ENCODE measurements at regions not wholly inside any gene's neighbourhood (a gene's known extent, or its start where the extent isn't known, plus 50 kb on each side); places are given as distances from the start of the nearest gene placed in this dataset.
"Not testable (repeated sequence)": the region's sequence is repeated elsewhere in the genome, so short reads cannot be mapped to it uniquely, and the experiment has no call there.

GRCh38 chr4:77293426-77293825, 136.4 kb downstream of the CCNG2 start:
- H3K4me1 ChIP-seq (ENCODE audit: control insufficient read depth in 2 of 2, insufficient read depth in 2 of 2, low read length in 2 of 2): no peaks in the 10 kb centered on the region
- Mint-ChIP-seq H3K27me3 (peaks cover 0 to 14% (median 6%) of the 10 kb centered on the region in 5 donors), H3K4me1 (peaks cover 0 to 3% (median 0%) of the 10 kb centered on the region in 7 donors), H3K4me3 (no peak overlapping the region), H3K36me3 (no peaks in the 10 kb centered on the region), H3K9me3 (peaks cover 0 to 17% (median 7%) of the 10 kb centered on the region in 11 donors), H3K27ac (no peak overlapping the region)
- ATAC-seq: no peak
- no peaks in the 10 kb centered on the region for H3K9me3 ChIP-seq (ENCODE audit: control insufficient read depth in 2 of 3, low read length in 3 of 3)
- intact Hi-C loops (cut with micrococcal nuclease): no loop called here
- H3K27me3 ChIP-seq (ENCODE audit: control insufficient read depth in 2 of 2, insufficient read depth in 2 of 2, low read length in 2 of 2): no peaks in the 10 kb centered on the region
- ChIA-PET POLR2A (no interaction called here), CTCF (no interaction called here)
- no peak overlapping the region for H3K4me3 ChIP-seq (ENCODE audit: low read length)
- H3K27ac ChIP-seq (ENCODE audit: low read depth, low read length): no peak overlapping the region
- no peak for DNase-seq
- no peaks in the 10 kb centered on the region for H3K36me3 ChIP-seq (ENCODE audit: control insufficient read depth in 2 of 3, insufficient read depth in 3 of 3, low read length in 3 of 3)

- Mint-ChIP-seq H3K27me3 (peaks cover 0 to 16% (median 16%) of the 10 kb centered on the region in 5 donors), H3K4me3 (peak overlapping the region in 1 of 10 donors; percentile 3), H3K9me3 (peaks cover 0 to 15% (median 2%) of the 10 kb centered on the region in 11 donors), H3K27ac (peak overlapping the region in 1 of 9 donors; percentile 14)
- POLR2A ChIA-PET; ATAC-seq; H3K27ac ChIP-seq (ENCODE audit: low read depth, low read length); H3K4me3 ChIP-seq (ENCODE audit: low read length); H3K27me3 ChIP-seq (ENCODE audit: control insufficient read depth in 2 of 2, insufficient read depth in 2 of 2, low read length in 2 of 2); intact Hi-C loops (cut with micrococcal nuclease); H3K36me3 Mint-ChIP-seq; H3K4me1 Mint-ChIP-seq; CTCF ChIA-PET; H3K9me3 ChIP-seq (ENCODE audit: control insufficient read depth in 2 of 3, low read length in 3 of 3); H3K4me1 ChIP-seq (ENCODE audit: control insufficient read depth in 2 of 2, insufficient read depth in 2 of 2, low read length in 2 of 2); H3K36me3 ChIP-seq (ENCODE audit: control insufficient read depth in 2 of 3, insufficient read depth in 3 of 3, low read length in 3 of 3): not testable (repeated sequence)
- DNase-seq: peak in 1 of 9 donors; percentile 15
Observed at GRCh38 chr4:77300996-77301395, 144.0 kb downstream of the CCNG2 start.

- Mint-ChIP-seq H3K27ac (no peak overlapping the region), H3K36me3 (no peaks in the 10 kb centered on the region), H3K9me3 (peaks cover 0 to 3% (median 0%) of the 10 kb centered on the region in 11 donors), H3K4me1 (no peaks in the 10 kb centered on the region), H3K4me3 (no peak overlapping the region), H3K27me3 (peaks cover 0 to 10% (median 7%) of the 10 kb centered on the region in 5 donors)
- Histone ChIP-seq H3K27me3 (ENCODE audit: control insufficient read depth in 2 of 2, insufficient read depth in 2 of 2, low read length in 2 of 2) (peaks cover 0 to 3% of the 10 kb centered on the region in 2 donors), H3K27ac (ENCODE audit: low read depth, low read length) (no peak overlapping the region), H3K4me3 (ENCODE audit: low read length) (no peak overlapping the region), H3K36me3 (ENCODE audit: control insufficient read depth in 2 of 3, insufficient read depth in 3 of 3, low read length in 3 of 3) (no peaks in the 10 kb centered on the region), H3K4me1 (ENCODE audit: control insufficient read depth in 2 of 2, insufficient read depth in 2 of 2, low read length in 2 of 2) (no peaks in the 10 kb centered on the region), H3K9me3 (ENCODE audit: control insufficient read depth in 2 of 3, low read length in 3 of 3) (no peaks in the 10 kb centered on the region)
- intact Hi-C loops (cut with micrococcal nuclease): loop anchor here in 1 of 2 donors (5.0 kb wide), 1 partner anchor 208 kb away; no protein-coding TSS in a partner anchor
- ChIA-PET POLR2A (no interaction called here), CTCF (no interaction called here)
- ATAC-seq (no peak), DNase-seq (no peak)
Observed at GRCh38 chr4:77305766-77306165, 148.8 kb downstream of the CCNG2 start.

GRCh38 chr4:77306496-77306895, 149.5 kb downstream of the CCNG2 start:
- Mint-ChIP-seq H3K4me1 (no peaks in the 10 kb centered on the region), H3K9me3 (peaks cover 0 to 3% (median 0%) of the 10 kb centered on the region in 11 donors), H3K27me3 (peaks cover 0 to 11% (median 7%) of the 10 kb centered on the region in 5 donors), H3K27ac (no peak overlapping the region), H3K36me3 (no peaks in the 10 kb centered on the region), H3K4me3 (no peak overlapping the region)
- Histone ChIP-seq H3K27me3 (ENCODE audit: control insufficient read depth in 2 of 2, insufficient read depth in 2 of 2, low read length in 2 of 2) (peaks cover 0 to 3% of the 10 kb centered on the region in 2 donors), H3K4me1 (ENCODE audit: control insufficient read depth in 2 of 2, insufficient read depth in 2 of 2, low read length in 2 of 2) (no peaks in the 10 kb centered on the region), H3K27ac (ENCODE audit: low read depth, low read length) (no peak overlapping the region), H3K4me3 (ENCODE audit: low read length) (no peak overlapping the region), H3K9me3 (ENCODE audit: control insufficient read depth in 2 of 3, low read length in 3 of 3) (no peaks in the 10 kb centered on the region), H3K36me3 (ENCODE audit: control insufficient read depth in 2 of 3, insufficient read depth in 3 of 3, low read length in 3 of 3) (no peaks in the 10 kb centered on the region)
- no peak for DNase-seq
- no peak for ATAC-seq
- ChIA-PET CTCF (no interaction called here), POLR2A (no interaction called here)
- intact Hi-C loops (cut with micrococcal nuclease): loop anchor here in 1 of 2 donors (5.0 kb wide), 1 partner anchor 209 kb away; no protein-coding TSS in a partner anchor

- no peaks in the 10 kb centered on the region for H3K36me3 Mint-ChIP-seq
- intact Hi-C loops (cut with micrococcal nuclease): loop anchor here (1.0 to 5.0 kb wide), 3 partner anchors 69 to 214 kb away; no protein-coding TSS in a partner anchor
- H3K27ac Mint-ChIP-seq: no peak overlapping the region
- H3K9me3 Mint-ChIP-seq: peaks cover 0 to 3% (median 0%) of the 10 kb centered on the region in 11 donors
- H3K27ac ChIP-seq (ENCODE audit: low read depth, low read length): no peak overlapping the region
- H3K4me1 Mint-ChIP-seq: no peaks in the 10 kb centered on the region
- no peak overlapping the region for H3K4me3 ChIP-seq (ENCODE audit: low read length)
- H3K27me3 Mint-ChIP-seq: peaks cover 0 to 10% (median 4%) of the 10 kb centered on the region in 5 donors
- ChIA-PET CTCF (interaction anchor here (0.6 kb wide), 1 partner anchor 1204 kb away, joined by 5 read pairs; no protein-coding TSS in a partner anchor), POLR2A (no interaction called here)
- ATAC-seq (peak; percentile 41), DNase-seq (peak in 1 of 9 donors; percentile 28)
- H3K27me3 ChIP-seq (ENCODE audit: control insufficient read depth in 2 of 2, insufficient read depth in 2 of 2, low read length in 2 of 2): peaks cover 0 to 3% of the 10 kb centered on the region in 2 donors
- no peaks in the 10 kb centered on the region for H3K4me1 ChIP-seq (ENCODE audit: control insufficient read depth in 2 of 2, insufficient read depth in 2 of 2, low read length in 2 of 2)
- H3K36me3 ChIP-seq (ENCODE audit: control insufficient read depth in 2 of 3, insufficient read depth in 3 of 3, low read length in 3 of 3): no peaks in the 10 kb centered on the region
- H3K9me3 ChIP-seq (ENCODE audit: control insufficient read depth in 2 of 3, low read length in 3 of 3): no peaks in the 10 kb centered on the region
- no peak overlapping the region for H3K4me3 Mint-ChIP-seq
Observed at GRCh38 chr4:77308843-77309242, 151.8 kb downstream of the CCNG2 start.

- intact Hi-C loops (cut with micrococcal nuclease): loop anchor here (1.0 to 5.0 kb wide), 3 partner anchors 69 to 215 kb away; no protein-coding TSS in a partner anchor
- H3K27ac Mint-ChIP-seq: no peak overlapping the region
- ATAC-seq: no peak
Observed at GRCh38 chr4:77309496-77309895, 152.5 kb downstream of the CCNG2 start.

GRCh38 chr4:77310931-77311330, 153.9 kb downstream of the CCNG2 start:
- H3K4me1 Mint-ChIP-seq: no peaks in the 10 kb centered on the region
- H3K36me3 ChIP-seq (ENCODE audit: control insufficient read depth in 2 of 3, insufficient read depth in 3 of 3, low read length in 3 of 3): no peaks in the 10 kb centered on the region
- no peak overlapping the region for H3K4me3 Mint-ChIP-seq
- CTCF ChIA-PET: no interaction called here
- no peaks in the 10 kb centered on the region for H3K27me3 ChIP-seq (ENCODE audit: control insufficient read depth in 2 of 2, insufficient read depth in 2 of 2, low read length in 2 of 2)
- no peaks in the 10 kb centered on the region for H3K9me3 ChIP-seq (ENCODE audit: control insufficient read depth in 2 of 3, low read length in 3 of 3)
- peaks cover 2 to 10% (median 4%) of the 10 kb centered on the region in 5 donors for H3K27me3 Mint-ChIP-seq
- ATAC-seq (no peak), DNase-seq (no peak)
- H3K27ac Mint-ChIP-seq: no peak overlapping the region
- H3K4me1 ChIP-seq (ENCODE audit: control insufficient read depth in 2 of 2, insufficient read depth in 2 of 2, low read length in 2 of 2): no peaks in the 10 kb centered on the region
- H3K9me3 Mint-ChIP-seq: peaks cover 0 to 3% (median 0%) of the 10 kb centered on the region in 11 donors
- POLR2A ChIA-PET: no interaction called here
- H3K27ac ChIP-seq (ENCODE audit: low read depth, low read length): no peak overlapping the region
- intact Hi-C loops (cut with micrococcal nuclease): no loop called here
- no peaks in the 10 kb centered on the region for H3K36me3 Mint-ChIP-seq
- no peak overlapping the region for H3K4me3 ChIP-seq (ENCODE audit: low read length)

More at GRCh38 chr4:77309496-77309895, 152.5 kb downstream of the CCNG2 start:
- CTCF ChIA-PET: no interaction called here
- Histone ChIP-seq H3K4me1 (ENCODE audit: control insufficient read depth in 2 of 2, insufficient read depth in 2 of 2, low read length in 2 of 2) (no peaks in the 10 kb centered on the region), H3K9me3 (ENCODE audit: control insufficient read depth in 2 of 3, low read length in 3 of 3) (no peaks in the 10 kb centered on the region), H3K36me3 (ENCODE audit: control insufficient read depth in 2 of 3, insufficient read depth in 3 of 3, low read length in 3 of 3) (no peaks in the 10 kb centered on the region), H3K4me3 (ENCODE audit: low read length) (no peak overlapping the region), H3K27me3 (ENCODE audit: control insufficient read depth in 2 of 2, insufficient read depth in 2 of 2, low read length in 2 of 2) (no peaks in the 10 kb centered on the region), H3K27ac (ENCODE audit: low read depth, low read length) (no peak overlapping the region)
- Mint-ChIP-seq H3K36me3 (no peaks in the 10 kb centered on the region), H3K4me3 (no peak overlapping the region), H3K9me3 (peaks cover 0 to 3% (median 0%) of the 10 kb centered on the region in 11 donors), H3K27me3 (peaks cover 0 to 10% (median 4%) of the 10 kb centered on the region in 5 donors), H3K4me1 (no peaks in the 10 kb centered on the region)
- no peak for DNase-seq
- POLR2A ChIA-PET: no interaction called here
